Stimulated activated CD8-positive, alpha-beta memory T cell treated with anti-CD3 and anti-CD28 coated beads, Interleukin-4, amount 100 ng/mL, for 4 hours (primary cell): ENCODE measurements at regions not wholly inside any gene's neighbourhood (a gene's known extent, or its start where the extent isn't known, plus 50 kb on each side); places are given as distances from the start of the nearest gene placed in this dataset.

Experiments used
- DNase-seq, 2 donors: peaks; one replicate each; pipeline ENCODE4 v3.0.0-alpha.2; 2020; ENCODE audit warnings: low read depth in 2 of 2, low spot score in 1 of 2

- DNase-seq, result no peak
Observed at GRCh38 chr1:204736836-204737235, 51.3 kb upstream of the LRRN2 start.

- no peak for DNase-seq
Observed at GRCh38 chr1:204738506-204738905, 53.0 kb upstream of the LRRN2 start.

GRCh38 chr1:204740354-204740753, 54.8 kb upstream of the LRRN2 start:
- DNase-seq, result no peak

GRCh38 chr1:204741440-204741839, 55.9 kb upstream of the LRRN2 start:
- DNase-seq, result no peak

GRCh38 chr1:204742676-204743251, 57.2 kb upstream of the LRRN2 start:
- no peak for DNase-seq

- DNase-seq, result no peak
Observed at GRCh38 chr1:204744107-204744779, 58.7 kb upstream of the LRRN2 start.

GRCh38 chr1:204746838-204747442, 61.4 kb upstream of the LRRN2 start:
- peak in 1 of 2 donors; percentile 9 for DNase-seq

GRCh38 chr1:204751480-204751879, 65.9 kb upstream of the LRRN2 start:
- no peak for DNase-seq

GRCh38 chr1:204751883-204752687, 66.5 kb upstream of the LRRN2 start:
- DNase-seq, result no peak

- no peak for DNase-seq
Observed at GRCh38 chr1:204752688-204753040, 67.1 kb upstream of the LRRN2 start.

GRCh38 chr1:204754821-204755220, 69.3 kb upstream of the LRRN2 start:
- DNase-seq, result no peak

- DNase-seq, result no peak
Observed at GRCh38 chr1:204756349-204756748, 70.8 kb upstream of the LRRN2 start.

- no peak for DNase-seq
Observed at GRCh38 chr1:204756811-204757210, 71.3 kb upstream of the LRRN2 start.

GRCh38 chr1:204758601-204759000, 73.1 kb upstream of the LRRN2 start:
- no peak for DNase-seq

GRCh38 chr1:204760350-204760749, 74.8 kb upstream of the LRRN2 start:
- no peak for DNase-seq

GRCh38 chr1:204760757-204761156, 75.2 kb upstream of the LRRN2 start:
- no peak for DNase-seq

GRCh38 chr1:204763773-204764427, 78.4 kb upstream of the LRRN2 start:
- DNase-seq, result peak; percentile 28 to 36

GRCh38 chr1:204769997-204770396, 84.5 kb upstream of the LRRN2 start:
- no peak for DNase-seq

- DNase-seq, result no peak
Observed at GRCh38 chr1:204771358-204771757, 85.8 kb upstream of the LRRN2 start.

GRCh38 chr1:204773246-204773645, 87.7 kb upstream of the LRRN2 start:
- no peak for DNase-seq

- no peak for DNase-seq
Observed at GRCh38 chr1:204775546-204775945, 90.0 kb upstream of the LRRN2 start.
